ENCODE measurements at regions not wholly inside any gene's neighbourhood (a gene's known extent, or its start where the extent isn't known, plus 50 kb on each side); places are given as distances from the start of the nearest gene placed in this dataset.

GRCh38 chr13:58767566-58767965, 1136.0 kb downstream of the PCDH17 start:
- Mint-ChIP-seq H3K27ac (no peak overlapping the region), H3K4me3 (no peak overlapping the region), H3K4me1 (no peaks in the 10 kb centered on the region), H3K36me3 (no peaks in the 10 kb centered on the region), H3K9me3 (no peaks in the 10 kb centered on the region)
- ATAC-seq: no peak
- DNase-seq (ENCODE audit: low spot score in 2 of 2): no peak

- Mint-ChIP-seq H3K4me1 (no peaks in the 10 kb centered on the region), H3K36me3 (no peaks in the 10 kb centered on the region), H3K4me3 (no peak overlapping the region), H3K9me3 (peaks cover 4% of the 10 kb centered on the region), H3K27ac (no peak overlapping the region)
- DNase-seq (ENCODE audit: low spot score in 2 of 2) (no peak), ATAC-seq (no peak)
These were observed 1141.8 kb downstream of the PCDH17 start for GRCh38 chr13:58773280-58773859.

- DNase-seq (ENCODE audit: low spot score in 2 of 2) (no peak), ATAC-seq (no peak)
- Mint-ChIP-seq H3K27ac (no peak overlapping the region), H3K36me3 (no peaks in the 10 kb centered on the region), H3K4me1 (no peaks in the 10 kb centered on the region), H3K9me3 (peaks cover 7% of the 10 kb centered on the region), H3K4me3 (no peak overlapping the region)
These were observed 1151.2 kb downstream of the PCDH17 start for GRCh38 chr13:58782736-58783135.

- Mint-ChIP-seq H3K4me3 (no peak overlapping the region), H3K4me1 (no peaks in the 10 kb centered on the region), H3K9me3 (peaks cover 6% of the 10 kb centered on the region), H3K27ac (no peak overlapping the region), H3K36me3 (no peaks in the 10 kb centered on the region)
- DNase-seq (ENCODE audit: low spot score in 2 of 2) (no peak), ATAC-seq (no peak)
These were observed 1161.3 kb downstream of the PCDH17 start for GRCh38 chr13:58792854-58793253.

- ATAC-seq (no peak), DNase-seq (ENCODE audit: low spot score in 2 of 2) (no peak)
- no peak overlapping the region for H3K4me3 Mint-ChIP-seq
- peaks cover 5% of the 10 kb centered on the region for H3K9me3 Mint-ChIP-seq
- H3K36me3 Mint-ChIP-seq: no peaks in the 10 kb centered on the region
- no peaks in the 10 kb centered on the region for H3K4me1 Mint-ChIP-seq
- H3K27ac Mint-ChIP-seq: no peak overlapping the region
These were observed 1164.2 kb downstream of the PCDH17 start for GRCh38 chr13:58795715-58796114.

- Mint-ChIP-seq H3K36me3 (no peaks in the 10 kb centered on the region), H3K4me1 (no peaks in the 10 kb centered on the region), H3K4me3 (no peak overlapping the region), H3K9me3 (peaks cover 11% of the 10 kb centered on the region), H3K27ac (no peak overlapping the region)
- DNase-seq (ENCODE audit: low spot score in 2 of 2) (no peak), ATAC-seq (no peak)
These were observed 1173.3 kb downstream of the PCDH17 start for GRCh38 chr13:58804832-58805231.

- ATAC-seq (no peak), DNase-seq (ENCODE audit: low spot score in 2 of 2) (no peak)
- Mint-ChIP-seq H3K4me1 (no peaks in the 10 kb centered on the region), H3K27ac (no peak overlapping the region), H3K36me3 (no peaks in the 10 kb centered on the region), H3K4me3 (no peak overlapping the region), H3K9me3 (peaks cover 8% of the 10 kb centered on the region)
These were observed 1174.9 kb downstream of the PCDH17 start for GRCh38 chr13:58806401-58806800.

GRCh38 chr13:58823701-58824100, 1192.2 kb downstream of the PCDH17 start:
- Mint-ChIP-seq H3K4me3 (no peak overlapping the region), H3K27ac (no peak overlapping the region)
- no peak for DNase-seq (ENCODE audit: low spot score in 2 of 2)

GRCh38 chr13:58827904-58828303, 1196.4 kb downstream of the PCDH17 start:
- Mint-ChIP-seq H3K9me3 (peaks cover 11% of the 10 kb centered on the region), H3K27ac (no peak overlapping the region), H3K36me3 (no peaks in the 10 kb centered on the region), H3K4me3 (no peak overlapping the region), H3K4me1 (no peaks in the 10 kb centered on the region)
- DNase-seq (ENCODE audit: low spot score in 2 of 2) (no peak), ATAC-seq (no peak)

More at GRCh38 chr13:58823701-58824100, 1192.2 kb downstream of the PCDH17 start:
- no peak for ATAC-seq
- Mint-ChIP-seq H3K4me1 (no peaks in the 10 kb centered on the region), H3K9me3 (peaks cover 7% of the 10 kb centered on the region), H3K36me3 (no peaks in the 10 kb centered on the region)

- Mint-ChIP-seq H3K36me3 (no peaks in the 10 kb centered on the region), H3K4me1 (no peaks in the 10 kb centered on the region), H3K4me3 (no peak overlapping the region), H3K27ac (no peak overlapping the region), H3K9me3 (peaks cover 16% of the 10 kb centered on the region)
- no peak for DNase-seq (ENCODE audit: low spot score in 2 of 2)
- no peak for ATAC-seq
These were observed 1199.3 kb downstream of the PCDH17 start for GRCh38 chr13:58830841-58831240.

- no peak for ATAC-seq
- no peak for DNase-seq (ENCODE audit: low spot score in 2 of 2)
- Mint-ChIP-seq H3K27ac (no peak overlapping the region), H3K4me1 (no peaks in the 10 kb centered on the region), H3K36me3 (no peaks in the 10 kb centered on the region), H3K9me3 (peaks cover 12% of the 10 kb centered on the region), H3K4me3 (no peak overlapping the region)
These were observed 1207.1 kb downstream of the PCDH17 start for GRCh38 chr13:58838615-58839014.

GRCh38 chr13:58843071-58843470, 1211.5 kb downstream of the PCDH17 start:
- DNase-seq (ENCODE audit: low spot score in 2 of 2): no peak
- peaks cover 17% of the 10 kb centered on the region for H3K9me3 Mint-ChIP-seq
- no peak overlapping the region for H3K4me3 Mint-ChIP-seq
- no peak for ATAC-seq
- no peaks in the 10 kb centered on the region for H3K4me1 Mint-ChIP-seq
- no peaks in the 10 kb centered on the region for H3K36me3 Mint-ChIP-seq
- no peak overlapping the region for H3K27ac Mint-ChIP-seq

- DNase-seq (ENCODE audit: low spot score in 2 of 2) (no peak), ATAC-seq (no peak)
- H3K9me3 Mint-ChIP-seq: peaks cover 17% of the 10 kb centered on the region
These were observed 1212.0 kb downstream of the PCDH17 start for GRCh38 chr13:58843567-58843966.

GRCh38 chr13:58850161-58850560, 1218.6 kb downstream of the PCDH17 start:
- DNase-seq (ENCODE audit: low spot score in 2 of 2): no peak
- H3K36me3 Mint-ChIP-seq: no peaks in the 10 kb centered on the region
- no peak overlapping the region for H3K4me3 Mint-ChIP-seq
- H3K4me1 Mint-ChIP-seq: no peaks in the 10 kb centered on the region
- ATAC-seq: no peak
- no peak overlapping the region for H3K27ac Mint-ChIP-seq
- H3K9me3 Mint-ChIP-seq: no peaks in the 10 kb centered on the region

More at GRCh38 chr13:58843567-58843966, 1212.0 kb downstream of the PCDH17 start:
- H3K36me3 Mint-ChIP-seq: no peaks in the 10 kb centered on the region
- H3K27ac Mint-ChIP-seq: no peak overlapping the region
- no peak overlapping the region for H3K4me3 Mint-ChIP-seq
- no peaks in the 10 kb centered on the region for H3K4me1 Mint-ChIP-seq

GRCh38 chr13:58852076-58852475, 1220.5 kb downstream of the PCDH17 start:
- DNase-seq (ENCODE audit: low spot score in 2 of 2) (no peak), ATAC-seq (no peak)
- H3K27ac Mint-ChIP-seq: no peak overlapping the region
- no peak overlapping the region for H3K4me3 Mint-ChIP-seq
- no peaks in the 10 kb centered on the region for H3K4me1 Mint-ChIP-seq
- peaks cover 6% of the 10 kb centered on the region for H3K9me3 Mint-ChIP-seq
- no peaks in the 10 kb centered on the region for H3K36me3 Mint-ChIP-seq

GRCh38 chr13:58855283-58855682, 1223.7 kb downstream of the PCDH17 start:
- Mint-ChIP-seq H3K4me1 (no peaks in the 10 kb centered on the region), H3K27ac (no peak overlapping the region), H3K9me3 (peaks cover 9% of the 10 kb centered on the region), H3K4me3 (no peak overlapping the region), H3K36me3 (no peaks in the 10 kb centered on the region)
- ATAC-seq (no peak), DNase-seq (ENCODE audit: low spot score in 2 of 2) (no peak)

GRCh38 chr13:58858870-58859371, 1227.4 kb downstream of the PCDH17 start:
- DNase-seq (ENCODE audit: low spot score in 2 of 2) (no peak), ATAC-seq (peak; percentile 37)
- Mint-ChIP-seq H3K9me3 (peaks cover 10% of the 10 kb centered on the region), H3K36me3 (no peaks in the 10 kb centered on the region), H3K4me3 (no peak overlapping the region), H3K27ac (no peak overlapping the region), H3K4me1 (no peaks in the 10 kb centered on the region)
